ENCODE measurements at regions not wholly inside any gene's neighbourhood (a gene's known extent, or its start where the extent isn't known, plus 50 kb on each side); places are given as distances from the start of the nearest gene placed in this dataset.

GRCh38 chr9:134217431-134218210 lies 53.3 kb upstream of the RNU6ATAC start (continued):
- TF ChIP-seq RBM15 (IDR thresholded peaks at IDR 0.05; ENCODE audit: insufficient read depth, low read length) (no peak), NFATC3 (IDR thresholded peaks at IDR 0.05) (no peak), PTBP1 (IDR thresholded peaks at IDR 0.05; ENCODE audit: low read depth, low read length) (no peak), HES1 (IDR thresholded peaks at IDR 0.05; ENCODE audit: low read depth) (no peak), POLR2AphosphoS2 (IDR thresholded peaks at IDR 0.05; ENCODE audit: low read length) (no peak), E2F5 (CRISPR knock-in tag; IDR thresholded peaks at IDR 0.05) (no peak), JUNB (CRISPR knock-in tag; conservative IDR thresholded peaks at IDR 0.05) (no peak), RFX5 (IDR thresholded peaks at IDR 0.05; ENCODE audit: low read depth, low read length) (no peak), RFX7 (CRISPR knock-in tag; IDR thresholded peaks at IDR 0.05) (no peak), MCM5 (IDR thresholded peaks at IDR 0.05; ENCODE audit: low read depth) (no peak), ZZZ3 (IDR thresholded peaks at IDR 0.05) (no peak), ZBTB17 (CRISPR knock-in tag; IDR thresholded peaks at IDR 0.05) (no peak), DMBX1 (CRISPR knock-in tag; IDR thresholded peaks at IDR 0.05; ENCODE audit: borderline replicate concordance) (no peak), ZNF280A (IDR thresholded peaks at IDR 0.05; ENCODE audit: low read depth, partially characterized antibody) (no peak), GABPB2 (CRISPR knock-in tag; conservative IDR thresholded peaks at IDR 0.05) (no peak), NELFE (IDR thresholded peaks at IDR 0.05; ENCODE audit: insufficient read depth, insufficient read length) (no peak), ZNF668 (CRISPR knock-in tag; IDR thresholded peaks at IDR 0.05) (no peak), CUX1 (CRISPR knock-in tag; IDR thresholded peaks at IDR 0.05) (no peak), RBM25 (IDR thresholded peaks at IDR 0.05; ENCODE audit: low read depth, low read length, severe bottlenecking) (no peak), CBX3 (IDR thresholded peaks at IDR 0.05; ENCODE audit: borderline replicate concordance in 1 of 2, low read length in 2 of 2) (no peak), ZNF274 (IDR thresholded peaks at IDR 0.05; ENCODE audit: borderline replicate concordance, low read depth, low read length) (no peak)
